NCI-H2107 treated with DMSO at 0.1 percent for 48 hours (cell line): ENCODE measurements at regions not wholly inside any gene's neighbourhood (a gene's known extent, or its start where the extent isn't known, plus 50 kb on each side); places are given as distances from the start of the nearest gene placed in this dataset.

Source experiments
- DNase-seq: peaks from one replicate; lab custom pipeline; 2025; ENCODE audit not compliant: unreplicated experiment; lab: John Stamatoyannopoulos, UW

- no peak for DNase-seq
Measured at GRCh38 chr11:26078231-26078821, 253.6 kb upstream of the ANO3 start.

DNA sequence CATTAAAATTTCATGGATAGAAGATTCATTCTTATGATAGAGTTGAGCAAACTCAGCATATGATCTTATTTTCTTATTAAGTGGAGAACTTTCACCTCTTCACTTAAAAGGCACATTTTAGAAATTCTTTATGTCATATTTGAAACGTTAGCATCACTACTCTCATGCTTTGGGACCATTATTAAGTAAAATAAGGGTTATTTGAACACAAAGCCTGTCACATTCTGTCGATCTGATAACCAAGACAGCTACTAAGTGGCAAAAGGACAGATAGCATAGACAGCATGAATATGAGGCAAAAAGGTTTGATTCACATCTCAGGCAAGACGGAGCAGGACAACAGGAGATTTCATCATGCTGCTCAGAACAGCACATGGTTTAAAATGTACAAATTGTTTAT is 247.6 kb upstream of the ANO3 start:
- DNase-seq: no peak

- DNase-seq: no peak
Measured at GRCh38 chr11:26086028-26086427, 245.9 kb upstream of the ANO3 start.

DNA sequence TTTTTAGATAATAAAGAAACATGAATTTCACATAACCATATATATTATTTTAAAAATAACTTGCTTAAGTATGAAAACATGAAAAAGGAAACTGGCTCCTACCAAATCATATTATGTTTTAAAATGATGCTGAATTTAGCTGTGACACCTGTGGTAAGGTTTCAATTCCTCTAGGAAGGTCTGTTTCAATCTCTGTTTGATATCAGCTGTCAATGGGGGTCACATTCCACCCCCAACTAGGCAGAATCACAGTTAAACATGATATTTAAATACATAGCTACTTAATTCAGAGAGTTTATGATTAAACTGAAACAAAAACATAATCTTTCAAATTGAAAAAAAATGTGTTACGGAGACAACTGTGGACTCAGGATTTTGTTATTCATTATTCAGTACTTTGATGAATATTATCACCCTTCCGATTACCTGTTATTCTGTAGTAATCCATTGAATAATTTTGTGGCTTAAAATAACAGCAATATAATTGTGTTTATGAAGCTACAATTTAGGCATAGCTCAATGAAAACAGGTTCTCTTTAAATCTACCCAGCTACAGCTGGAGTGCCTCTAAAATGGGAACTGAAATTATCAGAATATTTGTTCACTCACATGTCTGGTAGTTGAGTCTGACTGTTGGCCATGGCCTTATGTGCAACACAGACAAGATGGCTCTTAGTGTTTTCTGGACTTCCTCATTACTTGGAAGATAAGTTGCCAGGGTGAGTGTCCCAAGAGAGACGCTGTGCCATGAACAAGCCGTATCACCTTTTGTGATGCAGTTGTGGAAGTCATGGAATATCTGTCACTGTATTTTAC is 244.6 kb upstream of the ANO3 start:
- no peak for DNase-seq

DNA sequence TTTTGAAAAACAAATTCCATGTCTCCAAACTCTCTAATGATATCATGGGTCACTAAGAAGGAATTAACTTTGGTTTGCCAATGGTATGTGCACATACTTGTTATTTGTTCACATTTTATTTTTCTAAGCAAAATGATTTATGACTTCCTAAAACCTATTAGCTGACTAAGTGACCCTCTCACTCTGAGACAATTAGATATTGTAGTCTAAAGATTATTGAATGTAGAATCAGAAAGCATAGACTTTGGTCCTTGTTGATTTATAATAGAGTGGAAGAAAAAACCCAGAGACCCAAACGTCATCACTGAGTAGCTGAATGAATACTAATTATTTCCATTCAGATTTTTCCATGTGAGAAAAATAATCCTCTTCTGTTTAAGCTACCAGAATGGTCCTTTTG is 243.5 kb upstream of the ANO3 start:
- no peak for DNase-seq

DNA sequence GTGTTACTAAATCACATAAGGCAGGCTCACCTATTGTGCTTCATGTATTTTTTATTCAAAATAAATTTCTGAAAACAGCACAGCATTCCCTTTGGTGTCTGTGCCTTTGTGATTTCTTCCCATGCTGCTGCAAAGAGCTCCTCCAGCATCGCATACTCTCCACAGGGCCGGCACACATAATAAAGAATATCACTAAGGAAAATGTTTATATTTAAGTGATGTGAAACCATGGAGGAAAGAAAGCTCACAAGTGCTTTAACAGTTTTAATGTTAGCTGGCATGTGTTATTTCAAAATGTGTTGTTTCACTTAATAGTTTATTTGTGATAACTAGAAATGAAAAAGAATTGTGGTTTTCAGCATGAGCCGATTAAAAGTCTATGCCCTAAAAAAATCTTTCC is 241.3 kb upstream of the ANO3 start:
- DNase-seq: no peak

GRCh38 chr11:26093206-26093605 is 238.7 kb upstream of the ANO3 start:
- DNase-seq: no peak

- no peak for DNase-seq
Measured at GRCh38 chr11:26095340-26095739, 236.6 kb upstream of the ANO3 start.

DNA sequence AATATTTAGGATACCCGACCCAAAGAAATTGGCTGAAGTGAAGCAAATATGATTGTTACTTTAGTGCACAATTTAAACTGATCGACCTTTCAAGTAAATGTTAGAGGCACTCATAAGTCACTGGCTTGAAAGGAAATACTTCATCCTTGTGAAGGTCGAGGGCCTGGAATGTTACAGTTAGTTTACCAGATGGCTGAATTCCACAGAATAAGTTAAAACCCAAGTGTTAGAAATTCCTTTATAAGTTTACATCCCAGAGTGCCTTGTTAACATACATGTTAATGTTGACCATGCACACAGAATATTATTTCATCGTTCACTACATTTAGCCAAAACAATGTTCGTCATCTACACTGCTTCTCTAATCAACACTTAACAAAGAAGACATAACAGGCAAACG is 235.5 kb upstream of the ANO3 start:
- DNase-seq: no peak

GRCh38 chr11:26102325-26102724 is 229.6 kb upstream of the ANO3 start:
- DNase-seq: no peak

DNA sequence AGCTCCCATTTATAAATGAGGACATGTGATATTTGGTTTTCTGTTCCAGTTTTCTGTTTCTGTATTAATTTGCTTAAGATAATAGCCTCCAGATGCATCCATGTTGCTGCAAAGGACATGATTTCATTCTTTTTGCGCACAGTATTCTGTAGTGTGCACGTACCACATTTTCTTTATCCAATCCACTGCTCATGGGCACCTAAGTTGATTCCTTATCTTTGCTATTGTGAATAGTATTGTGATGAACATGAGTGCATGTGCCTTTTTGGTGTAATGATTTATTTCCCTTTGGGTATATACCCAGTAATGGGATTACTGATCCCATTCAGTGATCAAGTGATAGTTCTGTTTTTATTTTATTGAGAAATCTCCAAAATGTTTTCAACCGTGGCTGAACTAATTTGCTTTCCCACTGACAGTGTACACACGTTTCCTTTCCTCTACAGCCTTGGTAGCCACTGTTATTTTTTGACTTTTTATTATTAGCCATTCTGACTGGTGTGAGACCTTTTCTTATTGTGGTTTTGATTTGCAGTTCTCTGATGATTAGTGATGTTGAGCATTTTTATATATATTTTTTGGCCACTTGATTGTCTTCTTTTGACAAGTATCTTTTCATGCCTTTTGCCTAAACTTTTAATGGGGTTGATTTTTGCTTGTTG is 226.0 kb upstream of the ANO3 start:
- DNase-seq: no peak

DNA sequence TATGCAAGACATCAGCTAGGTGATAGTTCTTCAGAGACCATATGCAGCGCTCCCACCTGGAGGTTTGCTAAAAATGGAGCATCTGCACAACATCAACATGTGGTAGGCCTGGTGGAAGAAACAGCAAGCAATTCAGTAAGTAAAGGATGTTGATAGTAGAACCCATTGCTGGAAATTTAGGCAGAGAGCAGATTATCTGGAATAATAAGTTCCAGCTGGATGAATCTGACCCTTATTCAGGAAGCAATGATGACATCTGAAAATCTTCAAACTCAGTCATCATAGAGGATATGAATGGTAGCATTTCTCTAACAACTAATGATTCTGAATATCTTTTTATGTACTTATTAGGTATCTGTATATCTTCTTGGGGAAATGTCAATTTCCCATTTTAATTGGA is 225.2 kb upstream of the ANO3 start:
- DNase-seq: no peak

GRCh38 chr11:26109658-26110368 is 222.1 kb upstream of the ANO3 start:
- no peak for DNase-seq

DNA sequence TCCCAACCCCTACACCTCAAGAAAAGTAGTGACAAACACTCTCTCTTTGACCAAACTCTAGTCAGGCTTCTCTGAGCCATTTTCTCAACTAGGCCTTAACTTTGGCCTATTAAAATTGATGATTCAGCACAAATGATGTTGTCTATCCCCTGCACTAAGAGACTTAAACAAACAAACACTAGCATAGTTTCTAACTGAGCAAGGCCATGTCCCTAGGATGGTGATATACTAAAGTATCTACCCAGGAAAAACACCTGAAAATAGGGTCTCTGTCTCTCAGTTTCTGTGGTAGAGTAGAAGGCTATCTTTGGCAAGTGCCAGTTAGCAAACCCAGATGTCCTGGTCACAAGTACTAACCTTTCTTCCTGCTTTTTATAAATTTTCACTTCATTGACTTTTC is 219.7 kb upstream of the ANO3 start:
- no peak for DNase-seq

- no peak for DNase-seq
Measured at GRCh38 chr11:26121466-26121865, 210.5 kb upstream of the ANO3 start.

DNA sequence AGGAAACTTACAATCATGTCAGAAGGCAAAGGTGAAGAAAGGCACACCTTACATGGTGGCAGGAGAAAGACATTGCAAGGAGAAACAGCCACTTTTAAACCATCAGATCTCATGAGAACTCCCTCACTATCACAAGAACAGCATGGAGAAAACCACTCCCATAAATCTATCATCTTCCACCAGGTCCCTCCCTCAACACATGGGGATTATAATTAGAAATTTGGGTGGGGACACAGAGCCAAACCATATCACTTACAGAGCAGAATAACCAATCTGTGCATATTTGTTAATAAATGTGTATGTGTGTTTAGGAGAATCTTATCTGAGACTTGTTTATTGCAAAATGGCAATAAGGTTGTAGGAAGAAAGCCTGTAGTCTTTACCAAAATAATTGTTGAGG is 205.2 kb upstream of the ANO3 start:
- no peak for DNase-seq

DNA sequence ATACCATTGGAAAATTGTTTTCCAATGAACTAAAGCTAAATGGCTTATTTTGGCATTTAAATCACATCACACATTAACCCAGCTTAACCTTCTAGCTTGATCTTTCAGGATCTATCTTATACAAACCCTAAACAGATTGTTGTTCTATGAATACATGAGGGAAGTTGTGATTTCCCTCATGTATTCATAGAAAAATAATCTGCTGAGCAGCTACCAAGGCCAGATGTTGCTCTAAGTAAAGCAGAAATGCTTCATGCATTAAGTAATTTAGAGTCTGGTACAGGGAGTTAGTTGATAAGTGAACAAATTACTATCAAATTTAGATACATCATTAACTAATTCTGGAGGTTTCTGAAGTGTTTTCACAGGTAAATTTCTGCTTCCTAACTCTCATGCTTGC is 204.6 kb upstream of the ANO3 start:
- DNase-seq: no peak

GRCh38 chr11:26131406-26131805 is 200.5 kb upstream of the ANO3 start:
- DNase-seq: no peak

- DNase-seq: no peak
Measured at GRCh38 chr11:26134053-26134452, 197.9 kb upstream of the ANO3 start.

- no peak for DNase-seq
Measured at GRCh38 chr11:26134481-26135355, 197.2 kb upstream of the ANO3 start.

DNA sequence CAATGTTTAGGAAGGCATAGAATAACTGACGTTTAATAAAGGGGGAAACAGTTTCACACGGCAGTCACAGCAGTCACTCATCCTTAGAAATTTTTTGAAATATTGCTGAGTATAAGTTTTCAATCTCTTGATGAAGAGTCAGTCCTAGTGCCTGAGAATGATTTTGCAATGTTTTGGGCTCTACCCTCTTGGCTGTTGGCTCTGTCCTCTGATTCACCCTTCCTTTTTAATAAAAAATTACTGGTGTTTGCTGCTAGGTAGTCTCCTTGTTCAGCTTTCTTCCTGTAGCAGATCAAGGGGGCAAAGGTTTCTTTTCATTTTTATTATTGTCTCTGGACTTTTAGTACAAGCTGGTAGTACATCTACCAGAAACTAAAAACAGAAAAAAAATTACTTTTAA is 194.3 kb upstream of the ANO3 start:
- DNase-seq: no peak
